ENCODE measurements at regions not wholly inside any gene's neighbourhood (a gene's known extent, or its start where the extent isn't known, plus 50 kb on each side); places are given as distances from the start of the nearest gene placed in this dataset.
A peak's percentile ranks its signal among the peaks of the same experiment; 100 is the strongest.

DNA sequence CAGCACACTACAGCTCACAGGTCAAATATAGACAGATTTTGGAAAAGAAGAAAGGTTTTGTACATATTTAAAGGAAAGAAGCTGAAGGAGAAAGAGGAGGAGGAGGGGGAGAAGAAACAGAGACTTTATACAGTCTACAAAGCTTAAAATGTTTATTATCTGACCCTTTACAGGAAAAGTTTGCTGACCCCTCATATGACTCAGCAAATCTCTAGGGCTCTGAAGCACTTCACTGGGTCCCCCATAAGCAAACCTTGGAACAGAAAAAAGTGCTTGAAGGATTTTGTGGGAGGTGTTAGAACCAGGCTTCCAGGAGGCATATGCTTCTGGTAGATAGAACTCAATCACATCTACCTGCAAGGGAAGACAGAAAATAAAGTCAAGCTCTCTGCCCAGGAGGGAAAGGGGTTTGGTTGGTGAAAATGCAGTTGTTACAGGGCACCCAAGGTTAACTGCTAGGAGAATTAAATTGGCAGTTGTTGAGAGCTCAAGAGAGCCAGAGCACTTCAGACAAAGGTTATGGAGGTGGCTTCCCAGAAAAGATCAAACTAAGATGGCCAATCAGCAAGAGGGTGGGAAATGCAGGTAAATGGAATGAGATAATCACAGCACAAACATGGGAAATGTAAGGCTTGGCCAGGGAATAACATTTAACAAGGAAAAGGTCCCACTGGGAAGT is 207.4 kb upstream of the SGK1 start:
- DNase-seq (ENCODE audit: low spot score), result no peak

- no peak for DNase-seq (ENCODE audit: low spot score)
These were observed 206.2 kb upstream of the SGK1 start for GRCh38 chr6:134523903-134524650.

DNA sequence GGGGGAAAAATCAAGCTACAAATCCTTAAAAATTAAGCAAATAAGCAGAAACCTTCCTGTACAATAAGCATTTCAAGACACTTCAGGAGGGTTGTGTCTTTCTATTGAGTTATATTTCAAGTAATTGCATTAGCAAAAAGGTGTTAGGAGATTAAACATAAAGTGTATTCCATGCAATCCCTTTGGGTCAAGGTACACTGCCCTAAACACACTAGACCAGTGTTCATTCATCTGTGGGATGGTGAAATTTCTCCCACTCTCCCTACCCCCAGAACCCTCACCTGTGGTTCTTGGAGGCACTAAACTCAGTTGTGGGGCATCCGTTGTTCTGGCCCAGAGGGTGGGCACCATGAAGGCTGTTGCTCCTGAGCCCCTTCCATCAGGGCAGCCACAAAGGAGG is 205.1 kb upstream of the SGK1 start:
- DNase-seq (ENCODE audit: low spot score), result no peak

DNA sequence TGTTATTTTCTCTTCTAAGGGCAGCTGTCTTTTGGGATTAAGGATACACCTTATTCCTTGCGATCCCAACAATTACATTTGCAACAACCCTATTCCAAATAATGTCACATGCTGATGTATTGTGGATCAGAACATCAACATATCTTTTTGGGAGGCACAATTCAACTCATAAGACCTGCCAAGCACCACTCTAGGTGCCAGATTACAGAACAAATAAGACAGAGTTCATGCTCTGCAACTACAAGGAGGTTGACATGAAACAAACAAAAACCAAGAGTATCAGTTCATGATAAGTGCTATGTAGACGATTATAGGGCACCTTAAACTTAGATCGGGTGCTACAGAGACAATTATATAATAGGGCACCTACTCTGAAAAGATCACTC is 203.2 kb upstream of the SGK1 start:
- no peak for DNase-seq (ENCODE audit: low spot score)

GRCh38 chr6:134520181-134521115 is 202.5 kb upstream of the SGK1 start:
- DNase-seq (ENCODE audit: low spot score), result no peak

DNA sequence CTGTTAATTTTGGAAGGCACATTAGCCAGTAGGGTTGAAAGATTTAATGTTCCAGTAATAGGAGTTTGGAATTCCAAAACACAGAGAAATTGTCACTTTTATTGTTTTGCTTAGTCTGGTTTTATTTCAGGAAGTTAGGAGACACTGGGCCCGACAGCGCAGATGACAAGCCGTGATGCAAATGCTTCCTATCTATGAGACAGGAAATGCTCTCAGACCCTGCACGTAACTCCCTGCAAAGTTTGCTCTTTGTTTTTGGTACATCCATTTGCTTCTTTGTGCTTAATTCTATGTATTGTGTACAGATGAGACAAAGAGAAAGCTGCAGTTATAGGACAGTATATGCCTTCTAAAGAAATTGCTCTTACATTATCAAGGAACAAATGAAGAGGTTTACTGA is 201.6 kb upstream of the SGK1 start:
- DNase-seq (ENCODE audit: low spot score), result no peak

DNA sequence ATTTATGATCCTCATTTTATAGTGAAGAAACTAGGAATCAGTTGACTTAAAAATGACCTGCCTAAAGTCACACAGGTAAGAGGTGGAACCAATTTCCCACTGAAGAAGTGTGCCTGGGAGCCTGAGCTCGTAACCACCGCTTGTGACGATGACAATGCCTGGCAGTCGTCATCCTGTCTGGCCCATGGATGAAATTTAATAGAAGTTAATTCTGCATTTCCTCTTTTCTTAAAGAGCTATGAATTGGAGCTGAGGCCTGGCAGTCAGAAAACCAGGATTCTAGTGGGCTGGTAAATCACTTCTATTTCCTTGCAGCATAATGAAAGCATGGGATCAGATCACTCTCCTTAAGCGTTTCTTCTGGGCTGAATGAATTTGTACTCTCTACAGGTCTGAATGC is 200.0 kb upstream of the SGK1 start:
- no peak for DNase-seq (ENCODE audit: low spot score)

DNA sequence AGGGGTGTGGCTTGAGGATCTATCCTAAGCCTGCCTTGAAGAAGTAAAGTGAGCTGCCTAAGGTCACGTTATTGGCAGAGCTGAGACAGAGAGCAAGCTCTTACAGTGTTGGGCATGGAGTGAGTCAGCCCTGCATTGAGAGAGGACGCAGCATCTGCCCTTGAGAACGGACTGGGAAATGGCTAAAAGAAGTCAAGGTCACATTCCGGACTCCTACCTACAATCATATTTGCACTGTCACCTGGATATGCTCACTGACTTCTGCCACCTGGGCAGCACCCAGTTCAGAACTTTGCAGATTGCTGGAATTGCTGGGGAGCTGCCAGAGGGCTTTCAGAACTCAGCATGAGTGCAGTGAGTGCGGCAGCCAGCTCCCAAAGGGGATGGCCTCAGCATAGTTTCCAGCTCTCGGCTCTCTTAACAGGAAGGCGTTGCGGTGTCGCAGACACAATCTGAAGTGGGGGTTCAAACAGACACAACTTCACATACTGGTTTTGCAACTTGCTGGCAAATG is 199.3 kb upstream of the SGK1 start:
- DNase-seq (ENCODE audit: low spot score), result peak; percentile 55

DNA sequence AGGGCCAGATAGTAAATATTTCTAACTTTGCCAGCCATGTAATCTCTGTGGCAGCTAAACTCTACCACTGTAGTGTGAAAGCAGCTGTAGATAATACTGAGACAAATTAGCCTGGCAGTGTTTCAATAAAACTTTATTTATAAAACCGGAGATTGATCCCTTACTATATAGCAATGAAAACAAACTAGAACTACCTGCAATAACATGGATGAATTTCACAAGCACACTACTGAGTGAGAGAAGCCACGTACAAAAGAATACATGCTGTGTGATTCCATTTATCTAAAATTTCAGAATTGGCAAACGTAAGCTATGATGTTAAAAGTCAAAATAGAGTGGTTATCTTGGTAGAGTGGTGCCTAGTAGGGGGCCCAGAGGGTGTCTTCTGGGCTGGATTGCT is 198.7 kb upstream of the SGK1 start:
- no peak for DNase-seq (ENCODE audit: low spot score)

- DNase-seq (ENCODE audit: low spot score), result no peak
These were observed 198.1 kb upstream of the SGK1 start for GRCh38 chr6:134515986-134516385.

DNA sequence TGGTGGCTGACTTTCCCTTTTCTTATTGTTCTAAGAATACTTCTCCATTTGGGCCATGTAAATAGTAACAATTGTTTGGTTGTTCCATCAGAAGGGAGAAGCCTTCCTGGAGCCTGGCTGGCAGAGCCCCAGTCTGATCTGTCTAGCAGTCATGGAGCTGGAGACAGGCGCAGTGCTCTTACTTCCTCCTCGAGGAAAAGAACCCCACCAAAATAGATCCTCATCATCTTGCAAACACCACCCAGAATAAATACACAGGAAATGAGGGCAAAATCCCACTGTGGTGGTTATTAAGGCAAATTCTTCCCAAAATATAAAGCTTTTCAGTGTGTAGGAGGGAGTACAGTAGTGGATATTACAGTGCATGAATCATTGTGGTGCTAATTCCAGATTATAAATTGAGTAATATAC is 195.1 kb upstream of the SGK1 start:
- no peak for DNase-seq (ENCODE audit: low spot score)

DNA sequence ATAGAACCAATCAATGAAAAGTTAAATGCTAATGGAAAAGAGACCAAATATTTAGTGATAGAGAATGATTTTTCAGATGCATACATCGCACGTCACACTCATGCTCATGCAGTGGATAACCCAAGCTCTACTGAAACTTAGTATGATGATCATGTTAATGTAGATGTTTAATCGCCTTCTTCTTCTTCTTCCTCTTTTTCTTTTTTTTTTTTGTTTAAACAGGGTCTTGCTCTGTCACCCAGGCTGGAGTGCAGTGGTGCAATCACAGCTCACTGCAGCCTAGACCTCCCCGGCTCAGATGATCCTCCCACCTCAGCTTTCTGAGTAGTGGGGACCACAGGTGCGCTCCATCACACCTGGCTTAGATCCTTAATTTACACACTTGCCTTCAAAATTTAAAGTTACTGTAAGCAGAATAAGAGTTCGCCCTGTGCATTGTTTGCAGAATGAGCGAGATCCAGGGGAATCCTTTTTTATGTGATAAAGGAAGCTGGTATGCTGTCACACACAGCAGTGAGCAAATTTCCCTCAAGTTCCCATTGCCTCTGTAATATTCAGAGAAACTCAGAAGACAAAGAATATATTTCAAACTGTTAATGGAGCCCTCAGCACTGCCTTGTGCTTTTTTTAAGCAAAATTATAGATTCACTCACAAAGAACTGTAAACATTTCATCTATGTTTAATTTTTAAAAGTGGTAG is 194.2 kb upstream of the SGK1 start:
- DNase-seq (ENCODE audit: low spot score), result no peak

DNA sequence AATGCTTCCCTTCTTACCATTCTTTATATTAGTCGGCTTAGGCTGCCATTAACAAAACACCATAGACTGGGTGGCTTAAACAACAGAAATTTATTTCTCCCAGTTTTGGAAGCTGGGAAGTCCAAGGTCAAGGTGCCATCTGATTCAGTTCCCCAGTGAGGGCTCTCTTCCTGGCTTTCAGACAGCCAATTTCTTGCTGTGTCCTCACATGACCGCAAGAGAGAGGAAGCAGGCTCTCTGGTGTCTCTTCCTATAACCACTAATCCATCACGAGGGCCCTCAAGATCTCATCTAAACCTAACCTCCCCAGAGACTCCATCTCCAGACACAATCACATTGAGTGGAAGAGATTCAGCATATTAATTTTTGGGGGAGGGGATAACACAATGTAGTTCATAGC is 193.0 kb upstream of the SGK1 start:
- DNase-seq (ENCODE audit: low spot score), result no peak

DNA sequence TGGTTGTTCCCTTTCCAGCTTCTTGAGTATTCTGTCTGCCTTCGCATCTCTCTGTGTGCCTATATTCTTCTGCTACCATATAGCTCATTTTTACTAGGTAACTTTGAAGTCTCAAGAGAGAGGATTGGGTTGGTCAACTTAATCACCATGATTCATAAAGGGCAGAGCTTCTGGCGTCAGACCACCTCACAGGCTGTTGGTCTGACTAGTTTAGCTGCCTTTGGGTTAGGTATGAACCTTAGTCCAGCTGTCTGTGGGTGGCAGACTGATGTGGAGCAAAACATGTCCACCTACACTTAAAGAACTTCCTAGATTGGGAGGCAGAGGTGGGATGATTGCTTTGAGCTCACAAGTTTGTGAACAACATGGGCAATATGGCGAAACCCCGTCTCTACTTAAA is 192.2 kb upstream of the SGK1 start:
- no peak for DNase-seq (ENCODE audit: low spot score)

DNA sequence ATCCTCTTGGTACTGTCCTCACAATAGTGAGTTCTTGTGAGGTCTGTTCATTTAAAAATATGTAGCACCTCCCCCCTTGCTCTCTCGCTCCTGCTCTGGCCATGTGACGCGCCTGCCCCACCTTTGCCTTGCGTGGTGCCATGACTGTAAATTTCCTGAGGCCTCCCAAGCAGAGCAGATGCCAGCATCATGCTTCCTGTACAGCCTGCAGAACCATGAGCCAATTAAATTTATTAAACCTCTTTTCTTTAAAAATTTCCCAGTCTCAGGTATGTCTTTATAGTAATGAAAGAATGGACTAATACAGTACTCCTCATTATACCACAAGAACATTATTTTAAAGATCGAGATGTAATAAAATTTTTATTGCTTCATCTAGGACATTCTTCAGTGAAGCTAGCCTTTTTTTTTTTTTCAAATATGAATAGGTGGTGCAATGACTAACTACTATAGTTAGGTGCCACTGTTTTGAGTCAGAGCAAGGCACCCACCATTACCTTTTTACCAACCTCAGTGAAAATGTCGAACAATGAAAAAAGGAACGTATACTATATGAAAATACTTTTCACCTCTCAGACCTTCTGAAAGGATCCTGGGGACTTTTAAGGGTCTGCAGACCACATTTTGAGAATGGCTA is 191.1 kb upstream of the SGK1 start:
- DNase-seq (ENCODE audit: low spot score), result no peak

DNA sequence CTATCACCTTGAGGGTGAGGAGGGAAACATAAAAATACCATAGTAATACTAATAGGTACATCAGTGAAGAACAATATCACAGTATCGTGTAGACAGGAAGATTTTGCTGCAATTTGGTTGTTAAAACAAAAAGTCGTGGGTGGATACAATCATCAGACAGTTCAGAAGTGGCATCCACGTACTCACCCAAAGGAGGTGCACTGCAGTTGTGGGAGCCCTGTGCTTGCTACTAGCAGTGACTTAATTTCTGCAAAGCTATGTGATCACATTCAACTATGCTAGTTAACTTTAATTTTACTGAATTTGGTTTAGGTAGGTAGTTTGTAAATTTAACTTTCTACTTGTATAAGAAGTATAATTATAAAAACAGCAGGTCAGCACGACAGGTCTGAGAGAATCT is 188.2 kb upstream of the SGK1 start:
- no peak for DNase-seq (ENCODE audit: low spot score)

DNA sequence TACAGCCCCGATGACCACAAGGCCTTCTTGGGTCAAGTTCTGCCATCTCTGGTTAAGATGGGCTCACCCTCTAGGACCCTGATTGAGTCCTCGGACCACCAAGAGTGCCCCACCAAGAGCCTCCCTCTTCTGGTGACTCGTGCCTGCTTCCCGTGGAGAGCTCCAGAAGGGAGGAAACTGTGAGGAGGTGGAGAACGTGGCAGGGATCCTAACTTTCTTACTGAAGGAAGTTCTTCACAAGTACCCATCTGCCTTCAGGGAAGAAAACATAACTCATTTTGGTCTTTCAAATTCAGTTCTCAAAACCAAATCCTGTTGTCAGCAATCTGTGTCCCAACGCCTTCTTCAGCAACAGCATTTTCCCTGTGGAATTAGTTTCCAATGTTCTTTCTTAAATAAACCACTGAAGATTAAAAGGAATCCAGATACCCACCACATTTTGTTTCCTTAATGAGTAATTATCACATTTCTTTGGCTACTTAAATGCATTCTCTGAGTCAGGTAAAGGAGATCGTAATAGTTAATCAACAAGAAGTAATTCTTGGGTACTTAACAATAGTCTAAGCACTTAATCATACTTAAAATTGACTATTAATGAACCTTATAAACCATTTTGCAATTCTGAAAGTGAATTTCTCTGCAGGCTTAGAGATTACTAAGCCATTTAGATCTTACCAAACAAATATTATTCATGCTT is 185.8 kb upstream of the SGK1 start:
- DNase-seq (ENCODE audit: low spot score), result no peak

GRCh38 chr6:134502614-134503549 is 185.0 kb upstream of the SGK1 start:
- DNase-seq (ENCODE audit: low spot score), result no peak

DNA sequence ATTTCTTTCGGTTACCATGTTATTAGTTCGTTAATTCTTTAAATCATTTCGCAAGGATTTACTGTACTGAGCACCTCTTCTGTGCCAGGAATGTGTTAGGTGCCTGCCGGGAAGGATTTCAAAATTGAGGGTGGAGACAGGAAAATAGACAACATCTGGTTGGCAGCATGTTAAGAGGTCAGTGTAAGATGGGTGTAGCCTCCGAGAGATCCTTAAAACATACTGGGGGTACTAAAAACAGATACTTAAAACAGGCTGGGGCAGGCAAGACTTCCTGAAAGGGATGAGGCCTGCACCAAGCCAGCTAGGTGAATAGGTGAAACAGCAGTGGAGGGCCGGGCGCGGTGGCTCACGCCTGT is 178.0 kb upstream of the SGK1 start:
- DNase-seq (ENCODE audit: low spot score), result no peak
